ENCODE measurements at regions not wholly inside any gene's neighbourhood (a gene's known extent, or its start where the extent isn't known, plus 50 kb on each side); places are given as distances from the start of the nearest gene placed in this dataset.
"Not testable (repeated sequence)": the region's sequence is repeated elsewhere in the genome, so short reads cannot be mapped to it uniquely, and the experiment has no call there.

GRCh38 chr3:159401069-159401468 lies 587.6 kb upstream of the IL12A start:
- DNase-seq, result no peak

DNA sequence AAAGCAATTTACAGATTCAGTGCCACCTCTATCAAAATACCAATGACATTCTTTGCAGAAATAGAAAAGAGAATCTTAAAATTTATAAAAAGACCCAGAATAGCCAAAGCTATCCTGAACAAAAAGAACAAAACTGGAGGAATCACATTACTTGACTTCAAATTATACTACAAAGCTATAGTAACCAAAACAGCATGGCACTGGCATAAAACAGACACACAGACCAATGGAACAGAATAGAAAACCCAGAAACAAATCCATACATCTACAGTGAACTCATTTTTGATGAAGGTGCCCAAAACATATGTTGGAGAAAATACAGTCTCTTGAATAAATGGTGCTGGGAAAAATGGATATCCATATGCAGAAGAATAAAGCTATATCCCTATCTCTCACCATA lies 578.9 kb upstream of the IL12A start:
- not testable (repeated sequence) for DNase-seq

DNA sequence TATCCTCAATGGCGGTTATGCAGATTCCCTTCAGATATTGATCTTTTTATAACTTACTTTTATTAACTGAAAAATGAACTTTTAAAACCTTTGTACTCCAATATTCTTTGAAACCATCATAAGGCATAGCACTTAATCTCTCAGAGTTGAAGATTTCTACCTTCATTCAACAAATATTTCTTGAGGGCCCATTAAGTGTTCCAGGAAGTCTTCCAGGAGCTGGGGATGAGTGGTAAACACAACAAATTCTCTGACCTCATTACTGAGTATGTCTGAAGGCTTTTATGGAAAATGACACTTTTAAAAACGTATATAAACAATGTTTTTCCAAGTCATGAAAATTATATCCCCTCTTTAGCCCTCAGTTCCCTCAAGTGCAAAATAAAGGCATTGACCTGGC lies 575.3 kb upstream of the IL12A start:
- no peak for DNase-seq

DNA sequence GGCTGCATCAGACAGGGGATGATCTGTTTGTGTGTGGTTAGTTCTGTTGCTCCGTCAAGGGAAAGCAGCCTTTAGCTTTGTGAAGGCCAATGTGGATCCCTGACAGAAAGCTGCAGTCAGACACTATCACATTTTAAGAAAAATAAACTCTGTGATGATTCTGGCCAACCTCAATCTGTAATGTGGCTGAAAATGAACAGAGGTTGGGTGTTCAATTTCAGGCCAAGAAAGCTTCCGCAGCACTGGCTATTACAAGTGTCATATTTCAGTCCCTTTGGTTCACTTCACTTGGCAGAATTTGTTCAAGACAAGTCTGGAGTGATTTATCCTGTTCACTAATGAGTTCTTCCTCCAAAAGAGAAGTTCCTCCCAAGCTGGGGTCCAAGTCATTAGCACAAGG lies 571.8 kb upstream of the IL12A start:
- DNase-seq, result no peak

DNA sequence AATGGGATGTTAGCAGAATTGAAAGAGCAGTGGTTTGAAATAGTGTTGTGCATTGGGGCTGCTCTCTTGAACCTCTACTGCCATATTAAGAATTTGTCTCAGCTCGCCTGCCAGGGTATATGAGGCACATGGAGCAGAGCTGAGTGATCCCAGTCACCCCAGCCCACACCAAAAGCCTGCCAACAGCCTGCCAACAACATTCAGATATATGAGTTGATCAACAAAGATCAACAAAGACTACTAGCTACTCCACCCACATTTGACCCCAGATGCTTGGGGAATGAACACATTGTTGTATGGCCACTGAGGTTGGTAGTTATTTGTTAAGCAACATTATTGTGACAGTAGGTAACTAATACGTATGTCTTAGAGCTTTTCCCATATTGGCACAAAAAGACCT lies 570.9 kb upstream of the IL12A start:
- DNase-seq, result no peak

GRCh38 chr3:159418571-159419526 lies 569.8 kb upstream of the IL12A start:
- DNase-seq, result no peak

- no peak for DNase-seq
These were observed 558.9 kb upstream of the IL12A start for GRCh38 chr3:159429702-159430101.

- no peak for DNase-seq
These were observed 555.8 kb upstream of the IL12A start for GRCh38 chr3:159432682-159433340.

- DNase-seq, result no peak
These were observed 549.3 kb upstream of the IL12A start for GRCh38 chr3:159439346-159439745.

DNA sequence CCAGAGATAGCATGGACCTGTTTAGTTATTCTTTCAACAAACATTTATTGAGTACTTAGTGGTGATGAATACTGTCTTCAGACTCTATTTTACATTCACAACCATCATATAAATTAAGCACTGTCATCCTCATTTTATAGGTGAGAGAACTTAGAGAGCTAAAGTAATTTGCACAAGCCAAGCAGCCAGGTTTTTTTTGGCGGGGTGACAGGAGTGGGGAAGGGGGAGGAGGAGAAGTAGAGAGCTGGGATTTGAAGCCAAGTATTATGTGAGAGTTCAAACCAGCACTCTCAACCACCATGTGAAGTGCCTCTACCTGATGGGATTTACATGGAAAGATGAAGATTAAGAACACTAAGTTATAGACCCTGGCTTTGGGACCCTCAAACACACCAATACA lies 547.4 kb upstream of the IL12A start:
- DNase-seq, result no peak

DNA sequence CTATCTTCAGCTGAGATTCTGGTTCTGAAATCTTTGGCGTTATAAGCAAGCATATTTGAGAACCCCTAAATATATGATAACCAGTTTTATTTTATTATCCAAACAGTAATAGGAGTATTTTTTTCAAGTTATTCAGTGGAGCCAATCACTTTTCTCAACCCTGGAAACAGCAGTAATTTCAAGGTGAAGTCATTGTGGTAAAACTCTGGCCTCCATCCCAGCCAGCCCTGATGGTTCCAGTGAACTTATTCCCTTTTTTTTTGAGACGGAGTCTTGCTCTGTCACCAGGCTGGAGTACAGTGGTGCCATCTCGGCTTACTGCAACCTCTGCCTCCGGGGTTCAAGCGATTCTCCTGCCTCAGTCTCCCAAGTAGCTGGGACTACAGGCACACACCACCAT lies 545.4 kb upstream of the IL12A start:
- no peak for DNase-seq

DNA sequence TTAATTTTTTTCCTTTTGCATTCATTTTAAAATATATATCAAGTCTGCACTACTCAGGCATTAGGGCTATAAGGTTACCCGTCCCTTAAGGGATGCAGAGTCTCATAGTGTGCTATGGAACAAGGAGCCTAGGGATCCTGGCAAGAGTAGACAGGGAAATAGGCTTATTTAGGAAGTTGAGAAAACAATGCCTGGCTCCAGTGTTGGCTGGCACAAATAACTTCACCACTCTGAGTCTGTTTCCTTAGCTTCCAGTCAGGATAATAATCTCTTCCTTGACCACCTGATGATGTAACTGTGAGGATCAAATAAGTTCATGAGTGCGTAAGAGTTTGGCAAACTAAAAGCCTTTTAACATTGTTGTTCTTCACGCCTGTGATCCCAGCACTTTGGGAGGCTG lies 540.8 kb upstream of the IL12A start:
- no peak for DNase-seq

GRCh38 chr3:159448902-159449301 lies 539.7 kb upstream of the IL12A start:
- DNase-seq, result no peak

- DNase-seq, result no peak
These were observed 537.6 kb upstream of the IL12A start for GRCh38 chr3:159451067-159451466.

GRCh38 chr3:159451482-159451881 lies 537.2 kb upstream of the IL12A start:
- DNase-seq, result no peak

DNA sequence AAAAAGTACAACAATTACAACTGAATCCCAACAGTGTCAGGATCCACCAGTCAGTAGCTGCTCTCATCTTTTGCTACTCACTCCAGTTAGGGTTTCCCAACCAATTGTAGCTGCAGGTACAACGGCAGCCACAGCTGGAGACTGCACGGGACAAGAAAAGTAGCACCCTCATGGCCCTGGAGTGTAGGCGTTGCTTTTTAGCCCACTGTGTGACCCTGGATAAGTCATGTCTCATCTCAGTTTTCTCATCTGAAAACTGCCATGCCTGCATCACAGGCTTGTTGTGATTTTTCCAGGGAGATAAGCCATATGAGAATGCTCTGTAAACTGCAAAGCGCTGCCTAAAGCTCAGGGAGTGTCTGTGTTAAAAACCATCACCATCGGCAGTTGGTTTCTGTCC lies 535.6 kb upstream of the IL12A start:
- no peak for DNase-seq

DNA sequence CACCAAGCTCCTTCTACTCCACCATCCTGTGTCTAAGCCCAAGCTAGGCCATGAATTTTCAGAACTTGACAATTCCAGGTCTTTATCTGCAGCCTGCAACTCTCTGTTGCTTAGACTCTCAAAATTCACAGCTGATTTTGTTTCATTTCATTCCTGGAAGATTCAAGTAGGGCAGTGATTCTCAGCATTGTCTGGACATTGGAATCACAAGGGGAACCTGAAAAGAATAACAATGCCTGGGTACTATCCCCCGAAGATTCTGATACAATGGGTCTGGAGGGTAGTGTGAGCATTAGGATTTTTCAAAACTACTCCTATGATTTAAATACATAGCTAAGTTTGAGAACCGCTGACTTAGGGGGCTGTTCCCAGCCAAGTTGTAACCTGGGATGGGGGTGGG lies 534.7 kb upstream of the IL12A start:
- DNase-seq, result no peak

DNA sequence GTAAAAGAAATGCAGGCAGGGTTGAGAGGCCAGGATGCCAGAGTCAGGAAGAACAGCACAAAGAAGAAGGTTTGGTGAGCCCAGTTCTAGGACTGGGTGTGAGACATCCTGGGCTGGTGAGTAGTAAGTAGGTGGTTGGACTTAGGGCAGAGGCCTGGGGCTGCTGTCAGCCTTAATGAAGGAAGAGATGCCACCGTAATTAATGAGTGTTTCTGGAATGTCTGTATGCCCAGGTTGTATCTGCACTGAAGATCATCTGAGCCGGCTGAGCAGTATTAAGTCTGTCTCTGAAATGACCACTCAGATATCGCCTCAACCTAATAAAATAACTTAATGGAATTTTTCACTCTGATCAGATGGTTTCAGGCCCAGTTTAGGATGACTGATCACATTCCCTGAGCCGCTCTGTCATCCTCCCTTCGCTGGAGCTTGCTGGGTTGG lies 532.9 kb upstream of the IL12A start:
- DNase-seq, result no peak

DNA sequence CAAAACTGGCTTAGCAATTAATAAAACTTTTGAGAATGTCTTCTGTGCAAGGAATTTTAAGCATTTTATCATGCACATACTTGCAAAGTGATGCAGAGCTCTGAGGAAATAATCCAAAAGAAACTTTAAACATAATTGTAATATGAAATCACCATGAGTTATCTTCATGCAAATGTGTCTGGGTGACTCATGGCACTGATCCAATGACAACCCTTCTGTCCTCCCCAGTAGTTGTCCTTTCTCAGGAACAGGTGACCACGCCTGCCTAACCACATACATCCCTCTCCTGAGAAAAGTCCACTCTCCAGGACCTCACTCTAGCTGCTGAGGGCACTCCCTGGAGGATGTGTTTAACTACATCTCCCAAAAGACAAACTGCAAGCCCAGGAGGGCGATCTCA lies 530.6 kb upstream of the IL12A start:
- no peak for DNase-seq

DNA sequence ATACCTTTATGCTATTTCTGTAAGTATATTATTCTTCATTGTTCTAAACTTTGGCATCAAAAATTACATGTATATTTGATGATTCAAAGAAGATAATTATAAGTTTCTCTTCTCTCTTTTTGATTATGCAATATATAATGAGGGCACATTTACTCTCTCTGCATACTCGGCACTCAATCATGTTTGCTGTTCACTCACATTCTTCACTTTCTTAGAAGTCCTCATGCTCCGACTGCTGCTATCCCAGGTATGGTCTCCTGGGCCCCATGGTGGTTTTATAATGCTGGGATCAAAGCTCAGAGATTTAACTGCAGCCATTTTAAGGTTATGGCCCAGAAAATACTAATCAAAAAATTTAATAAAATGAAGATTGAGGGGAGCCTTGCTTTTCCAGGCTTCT lies 529.7 kb upstream of the IL12A start:
- no peak for DNase-seq

- no peak for DNase-seq
These were observed 516.0 kb upstream of the IL12A start for GRCh38 chr3:159472611-159473010.

DNA sequence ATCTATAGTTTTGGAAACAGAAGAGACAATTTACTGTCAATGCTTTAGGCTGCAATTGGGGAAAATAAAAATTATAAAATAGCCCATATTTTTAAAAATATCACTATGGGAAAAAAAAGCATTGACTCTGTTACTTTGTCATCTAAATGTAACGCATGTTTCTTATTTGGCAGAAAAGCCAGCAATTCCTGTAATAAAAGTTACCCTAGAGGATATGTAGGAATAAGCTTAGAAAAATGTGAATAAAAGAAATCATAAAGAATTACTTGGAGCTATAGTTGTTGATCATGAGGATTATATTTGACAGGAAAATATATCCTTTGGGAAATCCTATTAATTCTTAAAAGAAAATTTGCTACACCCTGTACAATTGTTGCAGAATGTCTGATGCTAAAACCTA lies 515.4 kb upstream of the IL12A start:
- no peak for DNase-seq

DNA sequence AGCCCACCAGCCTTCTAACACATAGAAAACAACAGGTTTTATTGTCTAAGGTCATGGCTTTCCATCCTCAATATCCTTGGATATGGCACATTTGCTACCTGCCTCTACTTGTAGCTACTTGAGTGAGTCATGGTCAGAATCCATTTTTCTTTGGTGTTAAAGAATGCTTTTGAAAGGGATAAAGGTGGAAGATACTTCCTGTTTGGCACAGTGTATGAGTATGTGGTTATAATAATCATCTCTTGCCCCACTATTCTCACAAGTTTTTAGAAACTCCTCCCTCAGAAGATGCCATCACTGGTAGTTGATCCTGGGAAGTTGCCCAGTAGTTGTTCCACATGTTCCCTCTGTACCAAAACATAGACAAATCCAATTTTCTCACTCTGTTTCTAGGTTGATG lies 508.6 kb upstream of the IL12A start:
- DNase-seq, result no peak

- DNase-seq, result no peak
These were observed 506.2 kb upstream of the IL12A start for GRCh38 chr3:159482241-159482993.

Measured in activated T-cell treated with anti-CD3 and anti-CD28 coated beads, Interleukin-2, amount 50 U/mL, for 48 hours (primary cell).